H1 (cell line): ENCODE measurements at regions not wholly inside any gene's neighbourhood (a gene's known extent, or its start where the extent isn't known, plus 50 kb on each side); places are given as distances from the start of the nearest gene placed in this dataset.

ENCODE experiments used
- CTCF ChIA-PET: fragments of 300-600 bp; sonication (Branson Sonifier 250); formaldehyde crosslinking; loops from one replicate; lab custom pipeline; 2021; ENCODE audit not compliant: partially characterized antibody; lab: Charles Lee
- POLR2A ChIA-PET: fragments of 300-600 bp; sonication (Branson Sonifier 250); formaldehyde crosslinking; loops from one replicate; lab custom pipeline; 2021; ENCODE audit warnings: inconsistent platforms; ENCODE audit not compliant: partially characterized antibody; lab: Charles Lee
- DNase-seq, 2 experiments: peaks; one replicate each; pipeline versions ENCODE4 v3.0.0 to v3.0.0-alpha.2; 2010 to 2022; ENCODE audit warnings: low spot score in 2 of 2, low read depth in 1 of 2, mixed read lengths in 1 of 2
- FAIRE-seq: peaks from 2 replicates; lab custom pipeline; 2011; peaks lifted over from hg19 to GRCh38; lab: Jason Lieb, UNC
- H2AFZ ChIP-seq: 2 replicates; pipeline ENCODE4 v1.8.1; 2012; ENCODE audit warnings: low read length, inconsistent platforms
- H2AK5ac ChIP-seq: 2 replicates; pipeline ENCODE4 v1.6.1; 2013; ENCODE audit warnings: low read depth, low read length
- H2BK120ac ChIP-seq: replicated peaks from 2 replicates; pipeline ENCODE3; 2013; ENCODE audit warnings: low read depth, low read length, inconsistent platforms
- H2BK12ac ChIP-seq: 2 replicates; pipeline ENCODE4 v1.6.1; 2013; ENCODE audit warnings: low read depth, low read length
- H2BK15ac ChIP-seq: 2 replicates; pipeline ENCODE4 v1.6.1; 2013; ENCODE audit warnings: low read length
- H2BK20ac ChIP-seq: 2 replicates; pipeline ENCODE4 v1.6.1; 2013; ENCODE audit warnings: low read length
- H2BK5ac ChIP-seq: 2 replicates; pipeline ENCODE4 v1.6.1; 2013; ENCODE audit warnings: low read depth, low read length
- H3K14ac ChIP-seq: 2 replicates; pipeline ENCODE4 v1.6.1; 2013; ENCODE audit warnings: inconsistent platforms; ENCODE audit not compliant: insufficient read length
- H3K18ac ChIP-seq: 2 replicates; pipeline ENCODE4 v1.6.1; 2013; ENCODE audit warnings: low read length; ENCODE audit errors: extremely low read depth
- H3K23ac ChIP-seq: 2 replicates; pipeline ENCODE4 v1.6.1; 2013; ENCODE audit warnings: inconsistent platforms; ENCODE audit not compliant: insufficient read length
- H3K23me2 ChIP-seq: 2 replicates; pipeline ENCODE4 v1.6.1; 2013; ENCODE audit warnings: low read depth, low read length
- H3K27ac ChIP-seq: 2 replicates; pipeline ENCODE4 v1.6.1; 2011; ENCODE audit warnings: low read depth, low read length, inconsistent platforms
- H3K27me3 ChIP-seq, 4 experiments: replicated peaks in 1 of 4; 1 replicate in 1 of 4; 2 replicates in 3 of 4; pipeline versions ENCODE4 v1.6.1 to v1.8.1; 2011 to 2013; ENCODE audit warnings: low read length in 3 of 4, mild to moderate bottlenecking in 3 of 4, inconsistent platforms in 2 of 4, mixed read lengths in 2 of 4, moderate library complexity in 1 of 4; ENCODE audit not compliant: control insufficient read depth in 3 of 4, insufficient read depth in 3 of 4; ENCODE audit errors: extremely low read depth in 1 of 4
- H3K36me3 ChIP-seq, 4 experiments: 2 replicates each; pipeline versions ENCODE4 v1.6.1 to v1.8.1; 2011 to 2013; ENCODE audit warnings: mild to moderate bottlenecking in 4 of 4, low read length in 3 of 4, moderate library complexity in 2 of 4, control low read depth in 1 of 4, inconsistent platforms in 1 of 4; ENCODE audit not compliant: insufficient read depth in 4 of 4, control insufficient read depth in 2 of 4
- H3K4ac ChIP-seq: replicated peaks from 2 replicates; pipeline ENCODE3; 2013; ENCODE audit warnings: low read length, low read depth, mixed read lengths, inconsistent platforms; ENCODE audit not compliant: insufficient read length
- H3K4me1 ChIP-seq, 4 experiments: replicated peaks in 1 of 4; 1 replicate in 1 of 4; 2 replicates in 3 of 4; pipeline versions ENCODE4 v1.6.1 to v1.8.1; 2011 to 2013; ENCODE audit warnings: low read length in 3 of 4, inconsistent platforms in 2 of 4, mixed read lengths in 1 of 4; ENCODE audit not compliant: insufficient read depth in 4 of 4, control insufficient read depth in 3 of 4
- H3K4me2 ChIP-seq, 2 experiments: 2 replicates each; pipeline versions ENCODE4 v1.6.1 to v1.8.1; 2011 to 2013; ENCODE audit warnings: low read depth in 2 of 2, low read length in 2 of 2, control low read depth in 1 of 2, inconsistent platforms in 1 of 2, mild to moderate bottlenecking in 1 of 2; ENCODE audit not compliant: insufficient read depth in 1 of 2
- H3K4me3 ChIP-seq, 4 experiments: fragments of 200-600, 300-600 bp in 1 of 4; sonication (generic), shearing (Covaris generic), sonication (Bioruptor Twin) in 1 of 4; 2 replicates each; pipeline versions ENCODE4 v1.5.1 to v1.8.1; 2011 to 2016; ENCODE audit warnings: low read length in 4 of 4, low read depth in 3 of 4, control low read depth in 2 of 4, inconsistent platforms in 2 of 4, mild to moderate bottlenecking in 2 of 4, mixed read lengths in 1 of 4, moderate library complexity in 1 of 4; ENCODE audit not compliant: insufficient read depth in 2 of 4; ENCODE audit errors: extremely low read depth in 1 of 4
- H3K56ac ChIP-seq: replicated peaks from 2 replicates; pipeline ENCODE3; 2013; ENCODE audit warnings: low read depth, mild to moderate bottlenecking, mixed read lengths, low read length, inconsistent platforms; ENCODE audit not compliant: insufficient read length
- H3K79me1 ChIP-seq: 2 replicates; pipeline ENCODE4 v1.6.1; 2013; ENCODE audit warnings: low read depth, low read length, control low read depth
- H3K79me2 ChIP-seq, 2 experiments: 2 replicates each; pipeline versions ENCODE4 v1.6.1 to v1.8.1; 2012 to 2013; ENCODE audit warnings: low read length in 2 of 2, mild to moderate bottlenecking in 2 of 2, inconsistent platforms in 1 of 2; ENCODE audit not compliant: insufficient read depth in 2 of 2, control insufficient read depth in 1 of 2
- H3K9ac ChIP-seq, 4 experiments: replicated peaks in 1 of 4; 1 replicate in 1 of 4; 2 replicates in 3 of 4; pipeline versions ENCODE4 v1.6.1 to v1.8.1; 2011 to 2013; ENCODE audit warnings: low read depth in 3 of 4, low read length in 3 of 4, control low read depth in 2 of 4, mild to moderate bottlenecking in 2 of 4, moderate library complexity in 2 of 4, inconsistent platforms in 1 of 4; ENCODE audit errors: extremely low read depth in 1 of 4
- H3K9me3 ChIP-seq, 2 experiments: 2 replicates each; pipeline versions ENCODE4 v1.6.1 to v1.8.1; 2012 to 2013; ENCODE audit warnings: mild to moderate bottlenecking in 2 of 2, moderate library complexity in 2 of 2, control low read depth in 1 of 2, inconsistent platforms in 1 of 2, low read depth in 1 of 2, low read length in 1 of 2, mixed read lengths in 1 of 2; ENCODE audit not compliant: insufficient read depth in 2 of 2
- H4K20me1 ChIP-seq, 2 experiments: replicated peaks in 1 of 2; 2 replicates each; pipeline versions ENCODE3 to v1.8.1; 2011 to 2013; ENCODE audit warnings: inconsistent platforms in 2 of 2, low read length in 2 of 2, mild to moderate bottlenecking in 1 of 2; ENCODE audit not compliant: insufficient read depth in 2 of 2, control insufficient read depth in 1 of 2
- H4K5ac ChIP-seq: 2 replicates; pipeline ENCODE4 v1.6.1; 2013; ENCODE audit warnings: low read length, low read depth, mixed read lengths, inconsistent platforms; ENCODE audit not compliant: insufficient read length
- H4K8ac ChIP-seq: 2 replicates; pipeline ENCODE4 v1.8.0; 2013; ENCODE audit warnings: mild to moderate bottlenecking, moderate library complexity, low read length, inconsistent platforms; ENCODE audit not compliant: insufficient read depth; ENCODE audit errors: extremely low read depth
- H4K91ac ChIP-seq: replicated peaks from 2 replicates; pipeline ENCODE3; 2013; ENCODE audit warnings: low read length, mixed read lengths, inconsistent platforms; ENCODE audit not compliant: insufficient read length
- EP300 ChIP-seq, 2 experiments: IDR thresholded peaks; 1 replicate in 1 of 2; 2 replicates in 1 of 2; pipeline ENCODE4 v1.6.1; 2011 to 2012; ENCODE audit warnings: low read depth in 2 of 2, low read length in 2 of 2, mild to moderate bottlenecking in 2 of 2, borderline replicate concordance in 1 of 2, inconsistent platforms in 1 of 2, moderate library complexity in 1 of 2
- JUN ChIP-seq: IDR thresholded peaks from 2 replicates; pipeline ENCODE4 v1.6.1; 2011; ENCODE audit warnings: low read depth, mild to moderate bottlenecking, improper control_type of control experiment, low read length
- MAFK ChIP-seq: IDR thresholded peaks from 2 replicates; pipeline ENCODE4 v1.6.1; 2012; ENCODE audit warnings: low read depth, mild to moderate bottlenecking, improper control_type of control experiment, low read length
- PHF8 ChIP-seq: fragments of 200-600 bp; sonication (generic); conservative IDR thresholded peaks from 2 replicates; pipeline ENCODE4 v1.7.1; 2012; ENCODE audit warnings: low read depth, mild to moderate bottlenecking, inconsistent platforms, low read length, moderate library complexity
- RXRA ChIP-seq: IDR thresholded peaks from 2 replicates; pipeline ENCODE4 v1.6.1; 2011; ENCODE audit warnings: low read depth, mild to moderate bottlenecking, low read length, moderate library complexity; ENCODE audit not compliant: insufficient read depth
- SP1 ChIP-seq: IDR thresholded peaks from 2 replicates; pipeline ENCODE4 v1.6.1; 2011; ENCODE audit warnings: low read depth, low read length
- SP2 ChIP-seq: IDR thresholded peaks from 2 replicates; pipeline ENCODE4 v1.6.1; 2012; ENCODE audit warnings: mild to moderate bottlenecking, low read length, inconsistent platforms
- SRF ChIP-seq: IDR thresholded peaks from 2 replicates; pipeline ENCODE4 v1.6.1; 2011; ENCODE audit warnings: mild to moderate bottlenecking, low read depth, low read length, moderate library complexity
- TBP ChIP-seq: IDR thresholded peaks from 2 replicates; pipeline ENCODE4 v1.6.1; 2011; ENCODE audit warnings: low read depth, low read length, improper control_type of control experiment
- TCF12 ChIP-seq: IDR thresholded peaks from 2 replicates; pipeline ENCODE4 v1.6.1; 2011; ENCODE audit warnings: low read depth, mild to moderate bottlenecking, low read length
- ZNF274 ChIP-seq: IDR thresholded peaks from 2 replicates; pipeline ENCODE4 v1.7.0; 2012; ENCODE audit warnings: low read length, borderline replicate concordance; ENCODE audit errors: extremely low read depth
- WGBS, 2 experiments: shearing (Covaris generic) in 1 of 2; methylation state at CpG; one replicate each; pipeline versions ENCODE4 v1.1.6 to v1.1.7; 2013 to 2015; ENCODE audit warnings: low lambda C conversion rate in 2 of 2, mixed read lengths in 2 of 2, inconsistent platforms in 1 of 2, low coverage in 1 of 2, missing lambda C conversion rate in 1 of 2; ENCODE audit not compliant: insufficient replicate concordance in 2 of 2, insufficient coverage in 1 of 2, insufficient read length in 1 of 2; ENCODE audit errors: extremely low coverage in 1 of 2, missing lambda C conversion rate in 1 of 2; 5-methylcytosine and 5-hydroxymethylcytosine counted together

DNA sequence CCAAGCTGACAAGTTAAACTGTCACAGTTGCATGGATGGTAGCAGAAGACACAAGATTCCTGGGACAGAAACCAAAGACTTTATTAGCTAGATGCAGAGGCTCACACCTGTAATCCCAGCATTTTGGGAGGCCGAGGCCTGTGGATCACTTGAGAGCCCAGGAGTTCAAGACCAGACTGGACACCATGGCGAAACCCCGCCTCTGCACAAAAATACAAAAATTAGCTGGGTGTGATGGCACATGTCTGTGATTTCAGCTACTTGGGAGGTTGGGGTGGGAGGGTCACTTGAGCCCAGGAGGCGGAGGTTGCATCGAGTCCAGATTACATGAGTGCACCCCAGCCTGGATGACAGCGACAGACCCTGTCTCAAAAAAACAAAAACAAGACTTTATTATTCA is 346.6 kb downstream of the IRS2 start:
- H3K79me2 ChIP-seq: no peaks in the 10 kb centered on the region
- no peaks in the 10 kb centered on the region for H3K4me1 ChIP-seq
- ChIA-PET CTCF (interaction anchor here (1.6 kb wide), 1 partner anchor 9 kb away, joined by 4 read pairs; no protein-coding TSS in a partner anchor), POLR2A (no interaction called here)
- H4K20me1 ChIP-seq: no peaks in the 10 kb centered on the region
- no peak overlapping the region for H2BK12ac ChIP-seq
- H3K18ac ChIP-seq: no peak overlapping the region
- no peak overlapping the region for H3K27ac ChIP-seq
- no peak overlapping the region for H3K4ac ChIP-seq
- FAIRE-seq: no peak
- DNase-seq: no peak
- no peak overlapping the region for H3K23ac ChIP-seq
- no peak overlapping the region for H3K56ac ChIP-seq
- no peak overlapping the region for H2BK15ac ChIP-seq
- H3K4me3 ChIP-seq: no peak overlapping the region
- H3K9ac ChIP-seq: no peak overlapping the region
- H2BK120ac ChIP-seq: no peak overlapping the region
- no peak overlapping the region for H4K5ac ChIP-seq
- 100% methylated on average over 6 of the region's 6 CpGs; no CpG with 5 or more reads in 1 of the 2 experiments for WGBS, 2 experiments
- H3K14ac ChIP-seq: no peak overlapping the region
- H4K8ac ChIP-seq: no peak overlapping the region
- H2AK5ac ChIP-seq: no peak overlapping the region
- no peaks in the 10 kb centered on the region for H3K36me3 ChIP-seq
- no peak overlapping the region for H2AFZ ChIP-seq
- no peak overlapping the region for H2BK5ac ChIP-seq
- no peaks in the 10 kb centered on the region for H3K9me3 ChIP-seq
- H3K23me2 ChIP-seq: no peaks in the 10 kb centered on the region
- H3K4me2 ChIP-seq: no peak overlapping the region
- no peak overlapping the region for H4K91ac ChIP-seq
- H3K27me3 ChIP-seq: no peaks in the 10 kb centered on the region
- H3K79me1 ChIP-seq: no peaks in the 10 kb centered on the region
- no peak for TF ChIP-seq MAFK
- no peak for TF ChIP-seq SRF
- TF ChIP-seq TBP: no peak
- TF ChIP-seq SP1: no peak
- no peak for TF ChIP-seq RXRA
- TF ChIP-seq EP300 (IDR thresholded peaks at IDR 0.05; ENCODE audit: borderline replicate concordance in 1 of 2, low read depth in 2 of 2, low read length in 2 of 2): no peak
- no peak for TF ChIP-seq TCF12
- no peak for TF ChIP-seq ZNF274
- no peak for TF ChIP-seq PHF8
- TF ChIP-seq JUN: no peak
- TF ChIP-seq SP2: no peak
- H2BK20ac ChIP-seq: no peak overlapping the region
